Spleen (tissue), 11 donors: ENCODE measurements at regions not wholly inside any gene's neighbourhood (a gene's known extent, or its start where the extent isn't known, plus 50 kb on each side); places are given as distances from the start of the nearest gene placed in this dataset.

Experiments used
- DNase-seq: peaks from one replicate; pipeline ENCODE4 v3.0.0-alpha.2; 2020
- H3K27ac ChIP-seq, 8 donors: fragments of 200-600 bp; sonication (generic) in 7 of 8; 1 replicate in 4 of 8; 2 replicates in 4 of 8; pipeline versions ENCODE4 v1.5.0 to v1.8.0; 2016 to 2021; ENCODE audit warnings: inconsistent platforms in 4 of 8, mild to moderate bottlenecking in 4 of 8, moderate library complexity in 1 of 8
- H3K27me3 ChIP-seq, 7 donors: fragments of 200-600 bp; sonication (generic) in 6 of 7; replicated peaks in 1 of 7; 1 replicate in 4 of 7; 2 replicates in 3 of 7; pipeline versions ENCODE4 v1.5.0 to v1.8.0; 2016 to 2021; ENCODE audit warnings: inconsistent platforms in 3 of 7, mild to moderate bottlenecking in 1 of 7
- H3K36me3 ChIP-seq, 6 donors: fragments of 200-600 bp; sonication (generic) in 5 of 6; 1 replicate in 4 of 6; 2 replicates in 2 of 6; pipeline versions ENCODE4 v1.5.0 to v1.8.0; 2016 to 2021; ENCODE audit warnings: inconsistent platforms in 2 of 6
- H3K4me1 ChIP-seq, 6 donors: fragments of 200-600 bp; sonication (generic) in 5 of 6; 1 replicate in 3 of 6; 2 replicates in 3 of 6; pipeline versions ENCODE4 v1.5.0 to v1.8.0; 2016 to 2021; ENCODE audit warnings: inconsistent platforms in 3 of 6
- H3K4me3 ChIP-seq, 8 donors: fragments of 200-600 bp; sonication (generic) in 7 of 8; 1 replicate in 4 of 8; 2 replicates in 4 of 8; pipeline versions ENCODE4 v1.5.0 to v1.8.0; 2016 to 2021; ENCODE audit warnings: inconsistent platforms in 4 of 8, mild to moderate bottlenecking in 4 of 8, moderate library complexity in 2 of 8
- H3K9me3 ChIP-seq, 8 donors: fragments of 200-600 bp; sonication (generic) in 7 of 8; 1 replicate in 4 of 8; 2 replicates in 4 of 8; pipeline versions ENCODE4 v1.5.0 to v1.8.0; 2016 to 2021; ENCODE audit warnings: inconsistent platforms in 4 of 8
- POLR2A ChIP-seq, 3 donors: fragments of 450-650 bp; IDR thresholded peaks; one replicate each; pipeline ENCODE4 v1.5.1; 2017; ENCODE audit warnings: antibody characterized with exemption in 3 of 3, mild to moderate bottlenecking in 1 of 3
- POLR2AphosphoS5 ChIP-seq, 3 donors: sonication (generic); formaldehyde crosslinking; IDR thresholded peaks; one replicate each; pipeline ENCODE4 v1.5.1; 2017; ENCODE audit warnings: antibody characterized with exemption in 3 of 3
- WGBS, 5 donors: extraction: QIAGEN DNeasy Blood & Tissue Kit in 3 of 5; methylation state at CpG; one replicate each; pipeline versions ENCODE4 v1.1.5 to v1.1.7; 2013 to 2018; 5-methylcytosine and 5-hydroxymethylcytosine counted together
- intact Hi-C: fragments of 100-400 bp; cut with DNase I; formaldehyde crosslinking; loops from one replicate; pipeline ENCODE4 v1.15.0; 2023; ENCODE audit warnings: low total_unique reads
- TF ChIP-seq, protein P1 (sequence below), 11 experiments: fragments of 200-600 bp in 7 of 11; fragments of 450-650 bp in 4 of 11; sonication (generic) in 4 of 11; IDR thresholded peaks in 8 of 11; conservative IDR thresholded peaks in 3 of 11; 1 replicate in 7 of 11; 2 replicates in 4 of 11; pipeline versions ENCODE4 v1.4.0 to v1.8.0; 2016 to 2021; ENCODE audit warnings: antibody characterized with exemption in 11 of 11, inconsistent platforms in 4 of 11, mild to moderate bottlenecking in 1 of 11
- donor health status: healthy with polysubstance abuse.
- donor health status: DM: no; HTN: no; CAD: no; lungs with moderate emphysema.
- donor health status: DM: no; HTN: no; CAD: no.
- donor health status: Bipolar disorder and iron deficiency.
- donor health status: healthy.
- donor health status: DM: no; HTN: no; CAD: no.
- donor health status: DM: yes; HTN: yes; CAD: no.

DNA sequence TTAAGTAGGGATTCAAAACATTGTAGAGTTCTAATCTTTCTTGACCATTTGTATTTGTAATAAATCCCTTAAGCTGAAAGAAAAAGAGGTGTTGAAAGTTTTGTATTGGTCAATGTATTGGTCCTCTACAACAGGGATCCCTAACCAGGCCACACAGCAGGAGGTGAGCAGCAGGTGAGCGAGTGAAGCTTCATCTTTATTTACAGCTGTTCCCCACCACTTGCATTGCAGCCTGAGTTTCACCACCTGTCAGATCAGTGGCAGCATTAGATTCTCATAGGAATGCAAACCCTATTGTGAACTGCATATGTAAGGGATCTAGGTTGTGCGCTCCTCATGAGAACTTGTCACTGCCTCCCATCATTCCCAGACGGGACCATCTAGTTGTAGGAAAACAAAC lies 715.7 kb upstream of the NXPH2 start:
- H3K27ac ChIP-seq, result no peak overlapping the region
- H3K4me1 ChIP-seq, result no peaks in the 10 kb centered on the region
- no peaks in the 10 kb centered on the region for H3K36me3 ChIP-seq
- TF ChIP-seq POLR2AphosphoS5 (IDR thresholded peaks at IDR 0.05), result no peak
- no peak for TF ChIP-seq POLR2A (IDR thresholded peaks at IDR 0.05)
- TF ChIP-seq, protein P1, sequence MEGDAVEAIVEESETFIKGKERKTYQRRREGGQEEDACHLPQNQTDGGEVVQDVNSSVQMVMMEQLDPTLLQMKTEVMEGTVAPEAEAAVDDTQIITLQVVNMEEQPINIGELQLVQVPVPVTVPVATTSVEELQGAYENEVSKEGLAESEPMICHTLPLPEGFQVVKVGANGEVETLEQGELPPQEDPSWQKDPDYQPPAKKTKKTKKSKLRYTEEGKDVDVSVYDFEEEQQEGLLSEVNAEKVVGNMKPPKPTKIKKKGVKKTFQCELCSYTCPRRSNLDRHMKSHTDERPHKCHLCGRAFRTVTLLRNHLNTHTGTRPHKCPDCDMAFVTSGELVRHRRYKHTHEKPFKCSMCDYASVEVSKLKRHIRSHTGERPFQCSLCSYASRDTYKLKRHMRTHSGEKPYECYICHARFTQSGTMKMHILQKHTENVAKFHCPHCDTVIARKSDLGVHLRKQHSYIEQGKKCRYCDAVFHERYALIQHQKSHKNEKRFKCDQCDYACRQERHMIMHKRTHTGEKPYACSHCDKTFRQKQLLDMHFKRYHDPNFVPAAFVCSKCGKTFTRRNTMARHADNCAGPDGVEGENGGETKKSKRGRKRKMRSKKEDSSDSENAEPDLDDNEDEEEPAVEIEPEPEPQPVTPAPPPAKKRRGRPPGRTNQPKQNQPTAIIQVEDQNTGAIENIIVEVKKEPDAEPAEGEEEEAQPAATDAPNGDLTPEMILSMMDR (IDR thresholded peaks at IDR 0.05 in 8 of 11, conservative IDR thresholded peaks at IDR 0.05 in 3 of 11), result no peak
- no peak overlapping the region for H3K4me3 ChIP-seq
- no peak for DNase-seq
- no peaks in the 10 kb centered on the region for H3K27me3 ChIP-seq
- H3K9me3 ChIP-seq, result peaks cover 0 to 38% (median 24%) of the 10 kb centered on the region in 8 donors
- WGBS, 5 donors, result 79 to 81% (median 80%) methylated on average over 3 of the region's 3 CpGs
- intact Hi-C loops, result no loop called here

GRCh38 chr2:139492131-139492680 lies 712.0 kb upstream of the NXPH2 start:
- Histone ChIP-seq H3K27me3 (no peaks in the 10 kb centered on the region), H3K9me3 (peaks cover 0 to 9% (median 2%) of the 10 kb centered on the region in 8 donors), H3K4me3 (no peak overlapping the region), H3K36me3 (no peaks in the 10 kb centered on the region), H3K4me1 (no peaks in the 10 kb centered on the region), H3K27ac (no peak overlapping the region)
- no peak for TF ChIP-seq POLR2A (IDR thresholded peaks at IDR 0.05)
- no peak for DNase-seq
- WGBS, 5 donors, result 81 to 97% (median 92%) methylated on average over 1 of the region's 1 CpG
- intact Hi-C loops, result no loop called here

DNA sequence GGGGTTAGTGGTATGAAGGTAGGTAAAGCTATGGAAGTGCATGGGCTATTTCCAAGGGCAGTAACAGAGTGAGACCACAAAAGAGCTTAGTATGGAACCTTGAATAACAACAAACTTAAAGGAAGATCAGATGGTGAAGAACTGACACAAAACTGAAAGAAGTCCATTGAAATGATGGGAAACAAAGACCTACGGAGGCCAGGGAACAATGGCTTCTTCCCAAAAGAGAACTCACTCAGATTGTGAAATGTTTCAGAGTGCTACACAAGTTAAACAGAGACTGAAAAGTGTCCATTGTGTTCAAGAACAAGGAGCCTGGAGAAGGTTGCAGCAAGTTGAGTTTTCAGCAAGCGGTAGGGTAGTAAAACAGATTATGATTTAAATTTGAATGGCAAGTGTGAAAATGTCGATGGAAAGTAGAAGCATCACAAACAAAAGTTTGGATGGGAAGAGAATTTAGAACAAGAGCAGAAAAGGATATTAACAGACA lies 700.0 kb upstream of the NXPH2 start:
- no peaks in the 10 kb centered on the region for H3K4me1 ChIP-seq
- 77 to 85% (median 79%) methylated on average over 3 of the region's 3 CpGs for WGBS, 5 donors
- H3K36me3 ChIP-seq, result no peaks in the 10 kb centered on the region
- TF ChIP-seq POLR2A (IDR thresholded peaks at IDR 0.05) (no peak), POLR2AphosphoS5 (IDR thresholded peaks at IDR 0.05) (no peak)
- TF ChIP-seq, protein P1 (IDR thresholded peaks at IDR 0.05 in 8 of 11, conservative IDR thresholded peaks at IDR 0.05 in 3 of 11), result no peak
- H3K9me3 ChIP-seq, result peaks cover 0 to 23% (median 0%) of the 10 kb centered on the region in 8 donors
- no peak for DNase-seq
- H3K27me3 ChIP-seq, result no peaks in the 10 kb centered on the region
- H3K4me3 ChIP-seq, result no peak overlapping the region
- intact Hi-C loops, result no loop called here
- H3K27ac ChIP-seq, result no peak overlapping the region

- no peak for TF ChIP-seq POLR2AphosphoS5 (IDR thresholded peaks at IDR 0.05)
- TF ChIP-seq, protein P1 (IDR thresholded peaks at IDR 0.05 in 8 of 11, conservative IDR thresholded peaks at IDR 0.05 in 3 of 11), result no peak
- TF ChIP-seq POLR2A (IDR thresholded peaks at IDR 0.05), result no peak
- WGBS, 5 donors, result 51 to 75% (median 67%) methylated on average over 3 of the region's 3 CpGs
- no peak for DNase-seq
- intact Hi-C loops, result no loop called here
- no peak overlapping the region for H3K4me3 ChIP-seq
- no peak overlapping the region for H3K27ac ChIP-seq
- no peaks in the 10 kb centered on the region for H3K36me3 ChIP-seq
- peaks cover 0 to 26% (median 0%) of the 10 kb centered on the region in 8 donors for H3K9me3 ChIP-seq
- H3K4me1 ChIP-seq, result no peaks in the 10 kb centered on the region
- H3K27me3 ChIP-seq, result no peaks in the 10 kb centered on the region
Observed at GRCh38 chr2:139478165-139478914, 698.1 kb upstream of the NXPH2 start.
